Gastrocnemius medialis (tissue), 4 donors: ENCODE measurements at regions not wholly inside any gene's neighbourhood (a gene's known extent, or its start where the extent isn't known, plus 50 kb on each side); places are given as distances from the start of the nearest gene placed in this dataset.

Source experiments
- POLR2A ChIP-seq, 2 donors: fragments of 450-650 bp; IDR thresholded peaks; one replicate each; pipeline ENCODE4 v1.6.1; 2017; ENCODE audit warnings: antibody characterized with exemption in 2 of 2, mild to moderate bottlenecking in 2 of 2, moderate library complexity in 2 of 2
- TF ChIP-seq, protein P1 (sequence below), 5 experiments: fragments of 450-650 bp in 3 of 5; fragments of 200-600 bp in 2 of 5; sonication (generic) in 2 of 5; IDR thresholded peaks in 4 of 5; conservative IDR thresholded peaks in 1 of 5; 1 replicate in 4 of 5; 2 replicates in 1 of 5; pipeline ENCODE4 v1.5.1; 2016 to 2019; ENCODE audit warnings: antibody characterized with exemption in 5 of 5, mild to moderate bottlenecking in 3 of 5, moderate library complexity in 3 of 5

DNA sequence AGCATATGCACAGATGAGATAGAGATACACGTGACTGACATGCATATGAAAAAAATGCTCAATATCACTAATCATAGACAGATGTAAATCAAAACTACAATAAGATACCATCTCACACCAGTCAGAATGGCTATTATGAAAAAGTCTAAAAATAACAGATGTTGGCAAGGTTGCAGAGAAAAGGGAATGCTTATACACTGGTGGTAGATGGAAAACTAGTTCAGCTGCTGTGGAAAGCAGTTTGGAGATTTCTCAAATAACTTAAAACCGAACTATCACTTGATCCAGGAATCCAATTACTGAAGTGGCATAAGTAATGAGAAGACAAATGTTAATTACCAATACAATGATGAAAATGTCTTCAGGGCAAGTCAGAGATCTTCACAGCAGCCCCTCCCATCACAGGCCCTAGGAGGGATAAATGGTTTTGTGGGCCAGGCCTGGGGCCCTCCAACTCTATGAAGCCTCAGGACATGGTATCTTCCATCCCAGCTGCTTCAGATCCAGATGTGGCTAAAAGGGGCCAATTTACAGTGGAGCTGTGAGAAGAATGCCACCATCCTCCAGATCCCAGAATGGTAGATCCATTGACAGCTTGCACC, 71.4 kb upstream of the PLSCR4 start:
- TF ChIP-seq, protein P1, sequence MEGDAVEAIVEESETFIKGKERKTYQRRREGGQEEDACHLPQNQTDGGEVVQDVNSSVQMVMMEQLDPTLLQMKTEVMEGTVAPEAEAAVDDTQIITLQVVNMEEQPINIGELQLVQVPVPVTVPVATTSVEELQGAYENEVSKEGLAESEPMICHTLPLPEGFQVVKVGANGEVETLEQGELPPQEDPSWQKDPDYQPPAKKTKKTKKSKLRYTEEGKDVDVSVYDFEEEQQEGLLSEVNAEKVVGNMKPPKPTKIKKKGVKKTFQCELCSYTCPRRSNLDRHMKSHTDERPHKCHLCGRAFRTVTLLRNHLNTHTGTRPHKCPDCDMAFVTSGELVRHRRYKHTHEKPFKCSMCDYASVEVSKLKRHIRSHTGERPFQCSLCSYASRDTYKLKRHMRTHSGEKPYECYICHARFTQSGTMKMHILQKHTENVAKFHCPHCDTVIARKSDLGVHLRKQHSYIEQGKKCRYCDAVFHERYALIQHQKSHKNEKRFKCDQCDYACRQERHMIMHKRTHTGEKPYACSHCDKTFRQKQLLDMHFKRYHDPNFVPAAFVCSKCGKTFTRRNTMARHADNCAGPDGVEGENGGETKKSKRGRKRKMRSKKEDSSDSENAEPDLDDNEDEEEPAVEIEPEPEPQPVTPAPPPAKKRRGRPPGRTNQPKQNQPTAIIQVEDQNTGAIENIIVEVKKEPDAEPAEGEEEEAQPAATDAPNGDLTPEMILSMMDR (IDR thresholded peaks at IDR 0.05 in 4 of 5, conservative IDR thresholded peaks at IDR 0.05 in 1 of 5) = no peak
- no peak for TF ChIP-seq POLR2A (IDR thresholded peaks at IDR 0.05)
